Lower lobe of right lung (tissue), 2 donors: ENCODE measurements at regions not wholly inside any gene's neighbourhood (a gene's known extent, or its start where the extent isn't known, plus 50 kb on each side); places are given as distances from the start of the nearest gene placed in this dataset.

ENCODE experiments used
- ATAC-seq, 2 donors: fragments of 200-7000 bp; cut with Tn5 transposase; one replicate each; pipeline ENCODE4 v1.9.1; 2020 to 2022; ENCODE audit warnings: mild to moderate bottlenecking in 2 of 2, moderate library complexity in 2 of 2
- DNase-seq: peaks from one replicate; pipeline ENCODE4 v3.0.0-alpha.2; 2020
- H3K27ac ChIP-seq: fragments of 200-600 bp; one replicate; pipeline ENCODE4 v1.8.0; 2022
- H3K27me3 ChIP-seq: fragments of 200-600 bp; one replicate; pipeline ENCODE4 v1.8.0; 2022; ENCODE audit warnings: low read depth
- H3K36me3 ChIP-seq: fragments of 200-600 bp; one replicate; pipeline ENCODE4 v1.8.0; 2022; ENCODE audit warnings: mild to moderate bottlenecking
- H3K4me1 ChIP-seq: fragments of 200-600 bp; one replicate; pipeline ENCODE4 v1.8.0; 2022
- H3K4me3 ChIP-seq: fragments of 200-600 bp; one replicate; pipeline ENCODE4 v1.8.0; 2022; ENCODE audit warnings: mild to moderate bottlenecking
- H3K9me3 ChIP-seq: fragments of 200-600 bp; one replicate; pipeline ENCODE4 v1.8.0; 2022
- intact Hi-C: fragments of 100-400 bp; cut with DNase I; formaldehyde crosslinking; loops from one replicate; pipeline ENCODE4 v1.11.0; 2022
- TF ChIP-seq, protein P1 (sequence below): fragments of 200-600 bp; IDR thresholded peaks from one replicate; pipeline ENCODE4 v1.8.0; 2022; ENCODE audit warnings: antibody characterized with exemption, mild to moderate bottlenecking
- donor health status: DM: no; HTN: yes; CAD: no; lungs with severe emphysema.

DNA sequence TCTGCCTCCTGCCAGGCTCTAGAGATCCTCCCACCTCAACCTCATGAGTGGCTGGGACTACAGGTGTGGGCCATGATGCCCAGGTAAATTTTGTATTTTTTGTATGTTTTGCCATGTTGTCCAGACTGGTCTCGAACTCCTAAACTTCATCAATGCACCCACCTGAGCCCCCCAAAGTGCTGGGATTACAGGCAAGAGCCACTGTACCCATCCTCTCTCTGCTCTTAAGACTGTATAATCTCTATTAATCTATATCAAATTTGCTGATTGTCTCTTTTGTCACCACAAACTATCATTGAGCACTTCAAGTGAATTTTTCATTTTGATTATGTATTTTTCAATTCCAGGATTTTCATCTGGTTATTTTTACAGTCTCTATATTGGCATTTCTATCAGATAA lies 440.3 kb downstream of the NOVA1 start:
- H3K27ac ChIP-seq, result no peak overlapping the region
- intact Hi-C loops, result no loop called here
- DNase-seq (no peak), ATAC-seq (no peak)
- H3K9me3 ChIP-seq, result peaks cover 24% of the 10 kb centered on the region
- H3K36me3 ChIP-seq, result no peaks in the 10 kb centered on the region
- no peak overlapping the region for H3K4me3 ChIP-seq
- TF ChIP-seq, protein P1, sequence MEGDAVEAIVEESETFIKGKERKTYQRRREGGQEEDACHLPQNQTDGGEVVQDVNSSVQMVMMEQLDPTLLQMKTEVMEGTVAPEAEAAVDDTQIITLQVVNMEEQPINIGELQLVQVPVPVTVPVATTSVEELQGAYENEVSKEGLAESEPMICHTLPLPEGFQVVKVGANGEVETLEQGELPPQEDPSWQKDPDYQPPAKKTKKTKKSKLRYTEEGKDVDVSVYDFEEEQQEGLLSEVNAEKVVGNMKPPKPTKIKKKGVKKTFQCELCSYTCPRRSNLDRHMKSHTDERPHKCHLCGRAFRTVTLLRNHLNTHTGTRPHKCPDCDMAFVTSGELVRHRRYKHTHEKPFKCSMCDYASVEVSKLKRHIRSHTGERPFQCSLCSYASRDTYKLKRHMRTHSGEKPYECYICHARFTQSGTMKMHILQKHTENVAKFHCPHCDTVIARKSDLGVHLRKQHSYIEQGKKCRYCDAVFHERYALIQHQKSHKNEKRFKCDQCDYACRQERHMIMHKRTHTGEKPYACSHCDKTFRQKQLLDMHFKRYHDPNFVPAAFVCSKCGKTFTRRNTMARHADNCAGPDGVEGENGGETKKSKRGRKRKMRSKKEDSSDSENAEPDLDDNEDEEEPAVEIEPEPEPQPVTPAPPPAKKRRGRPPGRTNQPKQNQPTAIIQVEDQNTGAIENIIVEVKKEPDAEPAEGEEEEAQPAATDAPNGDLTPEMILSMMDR, result no peak
- no peaks in the 10 kb centered on the region for H3K27me3 ChIP-seq
- H3K4me1 ChIP-seq, result no peaks in the 10 kb centered on the region

DNA sequence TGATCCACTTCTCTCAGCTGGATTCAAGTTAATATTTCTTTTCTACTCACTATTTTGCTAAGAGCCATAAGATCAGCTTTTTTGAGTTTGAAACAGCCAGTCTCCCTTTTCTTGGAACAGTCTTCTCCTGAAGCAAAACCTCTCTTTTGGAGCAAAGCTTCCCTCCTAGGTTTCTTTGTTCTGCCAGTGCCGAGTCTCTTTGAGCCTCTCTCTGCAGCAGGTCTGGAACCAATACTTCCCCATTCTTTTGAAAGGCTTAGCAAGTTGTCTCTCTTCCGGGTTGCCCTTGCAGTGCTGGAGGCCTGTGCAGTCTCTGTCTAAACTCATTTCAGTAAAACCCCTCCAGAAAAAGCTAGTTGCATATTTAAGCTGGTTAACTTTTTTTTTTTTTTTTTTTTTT lies 454.8 kb downstream of the NOVA1 start:
- no peak for DNase-seq
- ATAC-seq, result no peak
- Histone ChIP-seq H3K36me3 (no peaks in the 10 kb centered on the region), H3K4me3 (no peak overlapping the region), H3K4me1 (no peaks in the 10 kb centered on the region), H3K27me3 (no peaks in the 10 kb centered on the region), H3K27ac (no peak overlapping the region), H3K9me3 (no peaks in the 10 kb centered on the region)
- TF ChIP-seq, protein P1, result no peak
- intact Hi-C loops, result no loop called here

DNA sequence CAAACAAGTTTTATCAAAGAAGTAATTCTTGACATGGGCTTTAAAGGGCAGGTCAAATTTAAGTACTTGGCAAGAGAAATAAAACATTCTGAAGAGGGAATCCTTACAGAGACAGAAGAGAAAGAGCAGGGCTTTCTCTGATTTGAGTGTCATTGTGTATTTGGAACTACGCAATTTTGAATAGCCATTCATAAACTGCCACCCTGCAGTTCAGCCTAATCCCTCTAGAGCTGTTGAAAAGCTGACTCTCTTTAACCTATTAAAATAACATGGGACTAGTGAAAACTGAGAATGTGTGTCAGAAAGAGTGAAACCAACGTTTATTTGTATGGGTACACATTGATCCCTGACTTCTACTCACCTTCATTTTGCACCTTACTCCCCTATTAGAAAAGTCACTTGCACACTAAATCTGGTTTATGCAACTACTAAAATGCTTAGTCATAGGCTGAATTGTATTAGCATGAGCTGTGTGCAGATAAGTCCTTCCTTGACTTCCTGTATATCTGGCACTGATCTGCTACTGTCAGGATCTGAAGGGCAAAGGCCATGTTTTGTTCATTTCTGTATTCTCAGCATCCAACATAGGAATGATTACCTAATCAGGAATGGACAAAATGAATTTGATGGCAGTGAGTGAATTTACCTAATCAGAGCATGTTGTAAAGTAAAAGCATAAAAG lies 458.9 kb downstream of the NOVA1 start:
- no peak overlapping the region for H3K27ac ChIP-seq
- no peaks in the 10 kb centered on the region for H3K27me3 ChIP-seq
- H3K4me3 ChIP-seq, result no peak overlapping the region
- no peaks in the 10 kb centered on the region for H3K36me3 ChIP-seq
- DNase-seq, result no peak
- TF ChIP-seq, protein P1, result no peak
- intact Hi-C loops, result no loop called here
- no peaks in the 10 kb centered on the region for H3K9me3 ChIP-seq
- no peak for ATAC-seq
- no peaks in the 10 kb centered on the region for H3K4me1 ChIP-seq

DNA sequence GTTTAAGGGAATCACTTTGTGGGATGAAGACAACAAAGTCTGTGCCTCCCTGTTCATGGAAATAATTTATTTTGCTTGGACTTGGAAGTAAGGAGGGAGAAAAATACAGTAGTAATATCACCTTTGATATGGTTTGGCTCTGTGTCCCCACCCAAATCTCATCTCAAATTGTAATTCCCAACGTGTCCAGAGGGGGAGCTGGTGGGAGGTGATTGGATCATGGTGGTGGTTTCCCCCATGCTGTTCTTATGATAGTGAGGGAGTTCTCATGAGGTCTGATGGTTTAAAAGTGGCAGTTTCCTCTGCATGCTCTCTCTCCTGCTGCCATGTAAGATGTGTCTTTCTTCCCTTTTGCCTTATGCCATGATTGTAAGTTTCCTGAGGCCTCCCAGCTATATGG lies 460.7 kb downstream of the NOVA1 start:
- intact Hi-C loops, result no loop called here
- Histone ChIP-seq H3K27ac (no peak overlapping the region), H3K4me1 (no peaks in the 10 kb centered on the region), H3K36me3 (no peaks in the 10 kb centered on the region), H3K27me3 (no peaks in the 10 kb centered on the region), H3K9me3 (no peaks in the 10 kb centered on the region), H3K4me3 (no peak overlapping the region)
- ATAC-seq, result no peak
- TF ChIP-seq, protein P1, result no peak
- DNase-seq, result no peak

DNA sequence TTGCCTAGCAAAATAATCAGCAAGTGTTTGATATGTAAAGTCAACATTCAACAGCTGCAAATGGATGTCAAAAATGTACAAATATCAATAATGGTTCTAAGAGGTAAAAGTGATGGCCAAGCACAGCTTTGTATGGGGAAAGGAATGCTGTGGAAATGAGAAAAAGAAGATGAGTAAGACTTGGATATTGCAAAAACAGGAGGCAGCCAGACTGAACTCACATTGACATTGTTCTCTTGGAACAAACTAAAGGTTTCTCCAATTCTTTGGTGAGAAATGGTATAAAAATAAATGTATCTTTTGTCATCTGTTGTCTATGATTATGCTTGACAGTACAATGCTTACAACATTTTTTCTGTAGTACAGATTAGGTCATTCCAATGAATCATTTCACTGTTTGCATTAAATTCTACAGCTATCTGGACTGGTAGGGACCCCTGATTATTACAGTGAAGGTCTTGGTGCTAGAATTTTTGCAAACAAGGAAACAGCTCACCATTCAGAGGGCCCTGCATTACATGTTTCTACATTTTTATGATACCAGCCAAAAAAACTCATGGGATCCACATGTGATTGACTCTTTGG lies 465.7 kb downstream of the NOVA1 start:
- H3K9me3 ChIP-seq, result no peaks in the 10 kb centered on the region
- H3K27ac ChIP-seq, result no peak overlapping the region
- DNase-seq (no peak), ATAC-seq (no peak)
- TF ChIP-seq, protein P1, result no peak
- no peak overlapping the region for H3K4me3 ChIP-seq
- H3K36me3 ChIP-seq, result no peaks in the 10 kb centered on the region
- intact Hi-C loops, result no loop called here
- no peaks in the 10 kb centered on the region for H3K4me1 ChIP-seq
- no peaks in the 10 kb centered on the region for H3K27me3 ChIP-seq
